HG02840 (cell line): ENCODE measurements at regions not wholly inside any gene's neighbourhood (a gene's known extent, or its start where the extent isn't known, plus 50 kb on each side); places are given as distances from the start of the nearest gene placed in this dataset.
A peak's percentile ranks its signal among the peaks of the same experiment; 100 is the strongest.

Experiments
- ATAC-seq: cut with Tn5 transposase; IDR thresholded peaks from one replicate; pipeline ENCODE4 v1.9.1; 2021; ENCODE audit warnings: mild to moderate bottlenecking, moderate library complexity, moderate number of reproducible peaks; ENCODE audit not compliant: unreplicated experiment, low FRiP score

DNA sequence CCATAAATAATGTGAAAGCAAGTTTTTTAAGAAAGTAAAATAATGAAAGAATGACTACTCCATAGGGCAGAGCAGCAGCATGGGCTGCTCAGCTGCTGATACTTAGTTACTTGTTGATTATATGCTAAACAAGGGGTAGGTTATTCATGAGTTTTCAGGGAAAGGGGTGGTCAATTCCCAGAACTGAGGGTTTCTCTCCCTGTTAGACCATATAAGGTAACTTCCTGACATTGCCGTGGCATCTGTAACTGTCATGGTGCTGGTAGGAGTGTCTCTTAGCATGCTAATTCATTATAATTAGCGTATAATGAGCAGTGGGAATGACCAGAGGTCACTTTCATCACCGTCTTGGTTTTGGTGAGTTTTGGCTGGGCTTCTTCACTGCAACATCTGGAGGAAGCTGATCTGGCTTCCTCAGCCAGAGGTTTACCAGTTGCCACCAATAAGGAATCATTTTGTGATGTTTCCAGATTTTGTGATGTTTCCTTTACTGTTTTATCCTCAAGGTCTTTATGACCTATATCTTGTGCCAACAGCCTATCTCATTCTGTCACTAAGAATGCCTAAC, 121.8 kb upstream of the CHL1 start:
- no peak for ATAC-seq

DNA sequence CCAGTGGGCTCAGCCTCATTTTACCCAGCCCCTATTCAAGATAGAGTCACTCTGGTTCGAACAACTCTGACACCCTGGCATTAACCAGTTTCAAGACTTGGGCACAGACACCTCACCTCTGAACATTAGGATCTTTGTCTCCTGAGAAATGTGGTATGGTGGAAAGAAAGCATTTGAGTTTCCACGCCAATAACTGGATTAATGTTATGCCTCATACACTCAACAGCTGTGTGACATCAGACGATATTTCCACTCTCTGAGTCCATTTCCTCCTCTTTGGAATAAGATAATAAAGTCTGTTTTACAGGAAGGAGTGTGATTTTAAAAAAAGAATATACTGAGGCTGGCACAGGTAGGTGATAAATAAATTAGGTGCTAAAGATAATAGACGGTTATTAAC, 121.3 kb upstream of the CHL1 start:
- no peak for ATAC-seq

DNA sequence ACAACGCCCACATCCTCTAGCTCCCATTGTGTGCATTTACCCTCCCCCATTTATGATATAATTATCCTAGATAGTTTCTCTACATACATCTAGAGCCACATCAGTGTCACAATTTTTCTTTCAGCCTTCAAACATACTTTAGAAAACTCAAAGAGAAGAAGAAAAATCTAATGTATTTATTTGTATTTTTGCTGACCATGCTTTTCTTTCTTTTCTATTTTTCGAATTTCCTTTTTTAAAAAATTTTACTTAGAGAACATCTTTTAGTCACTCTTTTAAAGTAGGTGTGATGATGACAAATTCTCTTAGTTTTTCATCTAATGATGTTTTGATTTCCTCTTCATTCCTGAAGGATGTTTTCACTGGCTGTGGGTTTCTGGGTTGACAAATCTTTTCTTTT, 117.0 kb upstream of the CHL1 start:
- no peak for ATAC-seq

DNA sequence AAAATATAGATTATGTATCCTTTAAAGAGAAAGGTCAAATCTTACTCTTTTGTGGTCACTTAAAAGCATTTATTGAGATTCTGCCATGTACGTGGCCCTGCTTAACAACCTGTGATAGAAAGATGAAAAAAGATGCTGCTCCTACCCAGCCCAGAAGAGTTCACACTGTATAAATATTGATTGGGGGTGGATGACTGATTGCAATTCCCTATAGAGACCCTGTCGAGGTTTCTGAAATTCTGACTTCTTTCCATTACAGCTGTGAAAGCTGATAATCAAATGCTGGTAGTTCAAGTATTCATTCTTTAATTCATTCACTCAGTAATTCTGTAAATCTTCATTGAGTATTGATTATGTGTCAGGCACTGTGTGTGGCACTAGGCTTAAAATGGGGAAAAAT, 114.1 kb upstream of the CHL1 start:
- ATAC-seq = no peak

DNA sequence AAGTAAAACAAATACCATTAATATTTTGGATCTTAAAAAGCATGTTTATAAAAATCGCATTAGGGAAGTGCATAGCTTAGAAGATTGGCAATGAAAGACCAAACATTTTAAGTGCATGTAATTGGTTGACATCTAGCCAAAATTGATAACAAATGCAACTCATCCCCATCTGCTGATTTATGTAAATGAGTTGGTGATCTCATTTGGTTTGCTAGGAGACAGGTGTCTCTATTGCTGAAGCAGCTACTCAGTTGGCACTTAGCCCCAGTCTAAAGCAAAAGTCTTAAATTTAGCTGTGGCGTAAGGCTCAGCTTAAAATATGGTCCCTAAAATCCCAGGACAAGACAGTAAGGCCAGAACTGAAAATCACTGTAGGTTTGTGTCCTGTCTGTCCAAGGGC, 113.5 kb upstream of the CHL1 start:
- no peak for ATAC-seq

DNA sequence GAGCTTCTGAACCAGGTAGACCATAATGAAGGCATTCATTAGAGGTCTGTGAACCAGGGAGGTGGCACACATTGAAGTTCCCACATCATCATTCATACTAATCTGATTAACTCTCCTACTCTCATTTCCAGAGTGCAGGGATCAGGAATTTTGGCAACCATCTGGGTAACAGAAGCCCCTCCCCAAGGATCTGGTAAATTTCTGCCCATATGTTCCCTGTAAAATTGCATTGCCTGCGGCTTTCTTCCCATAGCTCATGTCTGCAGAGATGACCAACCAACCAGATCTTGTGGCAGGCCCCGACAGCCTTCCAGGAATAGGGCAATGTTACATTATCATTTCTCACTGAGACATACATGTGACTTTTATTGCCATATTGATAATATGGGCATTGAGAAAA, 111.4 kb upstream of the CHL1 start:
- no peak for ATAC-seq

DNA sequence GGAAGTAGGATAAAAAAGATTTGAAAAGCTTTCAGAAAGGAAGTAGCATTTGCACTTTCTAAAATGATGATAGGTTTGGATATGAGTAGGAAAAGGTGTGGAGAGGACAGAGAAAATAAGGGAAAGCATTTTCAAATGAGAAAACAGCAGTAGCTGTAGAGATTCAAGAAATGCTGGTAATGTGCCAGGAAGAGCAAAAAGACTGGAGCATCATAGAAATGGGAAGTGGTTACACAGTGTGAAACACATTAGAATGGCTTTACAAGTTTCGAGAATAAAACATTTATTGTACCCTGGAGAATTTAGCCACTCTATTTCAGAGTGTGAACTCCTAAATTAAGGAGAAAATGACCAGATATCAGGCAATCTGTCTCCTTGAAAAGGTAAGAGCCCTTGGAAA, 108.3 kb upstream of the CHL1 start:
- no peak for ATAC-seq

DNA sequence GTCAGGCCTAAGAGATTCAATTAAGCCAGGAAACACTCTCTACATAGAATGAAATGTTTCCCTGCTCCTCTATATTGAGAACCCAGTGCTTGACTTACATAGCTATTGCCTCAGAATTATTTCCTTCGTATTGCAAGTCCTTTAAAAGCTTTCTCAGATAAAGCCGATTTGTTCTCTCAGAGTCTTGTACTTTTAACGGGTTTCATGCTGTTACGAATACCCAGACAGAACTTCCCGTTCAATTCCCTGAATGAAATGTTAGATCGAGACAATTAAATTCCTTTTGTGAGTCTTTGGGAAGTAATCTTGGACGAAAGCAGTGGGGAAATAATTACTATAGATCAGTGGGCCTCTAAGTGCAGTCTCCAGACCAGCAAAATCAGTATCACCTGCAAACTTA, 102.8 kb upstream of the CHL1 start:
- no peak for ATAC-seq

DNA sequence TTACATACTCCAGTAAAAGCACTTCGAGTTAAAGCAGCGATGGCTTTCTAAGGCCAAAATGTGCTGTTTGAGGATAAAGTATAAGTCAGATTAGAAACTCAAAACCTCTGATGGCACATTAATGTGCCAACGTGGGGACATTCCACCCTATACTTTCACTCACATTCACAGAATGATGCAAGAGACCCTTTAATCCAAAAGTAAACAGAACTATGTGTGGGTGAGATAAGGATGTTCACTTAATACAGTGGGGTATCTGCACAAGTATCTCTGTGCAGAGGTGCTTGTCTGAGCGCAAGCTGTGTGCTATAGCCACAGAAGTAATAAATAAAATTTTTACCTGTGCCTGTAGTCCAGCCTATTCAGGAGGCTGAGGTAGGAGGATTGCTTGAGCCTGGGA, 100.3 kb upstream of the CHL1 start:
- ATAC-seq = no peak

DNA sequence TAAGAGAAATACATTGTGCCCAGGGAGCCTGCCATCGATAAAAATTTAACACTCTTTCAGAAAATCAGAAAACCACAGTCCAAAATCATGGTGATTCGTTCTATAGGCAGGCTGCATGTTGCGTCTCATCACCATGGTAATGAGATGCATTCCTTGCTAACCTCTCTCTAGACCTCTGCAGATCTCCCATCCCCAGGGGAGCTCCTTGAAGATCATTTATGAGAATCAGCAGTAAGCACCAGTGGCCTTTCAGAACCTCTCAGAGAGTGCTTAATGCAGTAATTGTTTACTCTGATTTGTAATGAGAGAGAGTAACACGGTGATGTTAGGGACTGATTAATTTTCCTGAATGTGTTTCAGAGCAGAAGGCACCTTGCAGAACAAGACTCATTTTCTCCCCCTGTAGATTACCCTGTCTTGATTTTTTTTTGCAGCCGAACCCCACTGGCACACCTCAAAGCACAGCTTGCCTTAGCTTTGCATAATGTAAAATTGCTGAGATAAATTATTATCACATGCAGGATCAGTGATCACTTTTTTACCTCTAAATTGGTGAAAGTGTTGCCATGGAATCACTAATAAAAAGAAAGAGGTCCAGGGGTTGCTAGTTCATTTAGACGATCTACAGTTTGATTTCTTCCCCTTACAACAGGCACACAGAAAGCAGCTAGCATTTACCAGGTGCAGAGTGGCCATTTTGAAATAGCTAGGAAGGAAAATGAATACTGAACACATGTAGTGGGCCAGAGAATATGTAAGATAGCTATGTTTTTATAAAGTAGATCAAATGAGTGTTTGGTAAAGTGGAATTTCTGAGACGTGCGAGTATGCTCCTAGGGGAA, 98.9 kb upstream of the CHL1 start:
- no peak for ATAC-seq

DNA sequence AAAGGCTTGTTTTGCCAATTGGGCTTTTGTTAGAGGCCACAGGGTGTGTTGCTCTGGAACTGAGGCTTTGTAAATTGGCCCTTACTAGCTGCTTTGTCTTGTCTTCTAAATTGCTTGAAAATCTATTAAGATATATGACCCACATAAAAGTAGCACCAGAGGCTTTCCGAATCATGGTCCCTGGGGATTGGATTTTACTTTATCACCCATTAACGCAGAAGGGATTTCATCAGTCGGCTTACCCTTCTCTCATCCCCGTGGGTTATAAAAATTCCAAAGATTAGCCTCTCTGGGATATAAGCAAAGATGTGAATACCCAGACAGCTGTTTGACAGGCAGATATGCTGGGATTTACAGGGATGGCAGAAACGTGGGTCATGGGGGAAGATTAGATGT, 98.3 kb upstream of the CHL1 start:
- no peak for ATAC-seq

DNA sequence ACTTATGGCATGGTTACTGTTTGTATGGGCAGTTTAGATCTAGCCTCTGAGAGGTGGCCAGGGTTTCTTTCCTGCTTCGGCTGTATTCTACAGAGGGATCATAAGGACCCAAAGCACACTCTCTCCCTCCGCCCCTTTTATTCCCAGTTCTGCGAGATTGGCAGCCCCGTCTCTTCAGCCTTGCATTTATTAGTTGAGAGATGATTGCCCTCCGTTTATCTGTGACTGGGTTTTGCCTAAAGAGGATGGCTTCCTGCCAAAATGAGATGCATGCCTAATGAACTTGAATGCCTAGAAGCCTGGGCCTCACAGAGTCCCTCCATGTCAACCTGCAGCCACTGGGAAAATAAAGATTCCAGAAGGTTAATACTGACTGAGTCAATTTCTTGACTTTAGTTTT, 97.1 kb upstream of the CHL1 start:
- ATAC-seq = no peak

DNA sequence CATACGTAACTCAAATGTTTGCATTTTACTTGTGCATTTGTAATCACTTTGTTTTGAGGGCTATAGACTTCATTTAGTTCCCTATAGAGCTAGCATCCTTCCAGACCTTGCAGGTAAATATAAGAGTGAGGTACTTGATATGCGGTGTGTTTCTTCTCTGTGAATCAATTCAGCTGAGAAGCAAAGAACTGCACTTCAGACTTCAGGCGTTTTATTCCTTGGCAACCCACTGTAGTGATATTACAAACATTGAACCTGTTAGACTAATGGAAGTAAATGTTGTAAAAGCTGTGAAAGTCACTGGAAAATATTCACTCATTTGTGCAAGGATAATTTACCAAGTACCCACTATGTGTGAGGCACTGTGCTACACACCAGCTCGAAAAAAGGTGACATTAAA, 94.1 kb upstream of the CHL1 start:
- no peak for ATAC-seq

DNA sequence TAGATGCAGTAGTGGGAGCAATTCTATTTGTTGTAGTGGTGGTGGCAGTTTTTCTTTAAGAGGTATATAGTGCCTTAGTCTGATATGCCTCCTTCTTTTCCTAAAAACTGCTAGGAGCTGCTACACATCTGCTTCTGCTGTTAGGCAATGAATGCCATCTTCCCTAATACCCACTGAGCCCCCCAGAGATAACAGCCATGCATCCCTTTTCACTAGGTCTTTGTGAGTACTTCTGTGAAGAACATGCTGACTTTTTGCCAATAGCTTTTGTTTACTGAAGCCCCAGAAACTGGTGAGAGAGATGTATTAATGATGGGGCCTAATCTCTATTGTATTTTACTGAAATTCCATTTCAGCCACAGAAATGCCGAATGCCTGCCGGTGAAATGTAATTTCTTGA, 92.6 kb upstream of the CHL1 start:
- no peak for ATAC-seq

DNA sequence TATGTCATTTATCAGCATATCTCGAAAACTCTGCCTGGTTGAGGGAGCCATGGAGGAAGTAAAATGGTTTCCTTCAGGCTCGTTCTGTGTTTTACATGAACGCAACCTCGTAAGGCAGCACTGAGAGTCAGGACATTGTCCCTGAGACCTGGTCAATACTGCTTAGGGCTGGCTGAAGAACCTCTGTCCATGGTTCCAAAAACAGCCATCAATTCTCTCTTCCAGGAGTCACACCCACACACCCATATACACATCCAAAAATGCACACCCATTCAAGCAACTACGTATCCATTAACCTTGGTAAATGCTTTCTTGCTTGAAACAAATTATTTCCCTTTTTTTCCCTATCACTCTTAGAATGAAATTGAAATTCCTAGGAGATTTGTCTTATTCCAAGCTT, 91.0 kb upstream of the CHL1 start:
- ATAC-seq = no peak

DNA sequence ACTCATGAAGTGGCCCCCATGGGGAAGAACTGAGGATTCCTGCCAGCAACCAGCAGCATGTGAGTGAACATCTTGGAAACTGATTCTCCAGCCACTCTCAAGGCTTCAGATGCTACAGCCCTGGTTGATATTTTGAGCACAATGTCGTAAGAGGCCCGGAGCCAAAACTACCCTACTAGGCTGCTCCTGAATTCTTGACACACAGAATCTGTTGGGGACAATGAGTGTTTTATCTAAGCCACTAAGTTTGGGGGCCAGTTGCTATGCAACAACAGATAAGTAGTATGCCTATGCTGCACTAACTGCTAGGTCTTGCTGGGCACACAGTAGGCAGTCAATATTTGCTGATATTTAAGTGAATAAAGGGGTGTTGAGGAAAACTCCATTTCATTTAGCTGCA, 89.9 kb upstream of the CHL1 start:
- no peak for ATAC-seq

DNA sequence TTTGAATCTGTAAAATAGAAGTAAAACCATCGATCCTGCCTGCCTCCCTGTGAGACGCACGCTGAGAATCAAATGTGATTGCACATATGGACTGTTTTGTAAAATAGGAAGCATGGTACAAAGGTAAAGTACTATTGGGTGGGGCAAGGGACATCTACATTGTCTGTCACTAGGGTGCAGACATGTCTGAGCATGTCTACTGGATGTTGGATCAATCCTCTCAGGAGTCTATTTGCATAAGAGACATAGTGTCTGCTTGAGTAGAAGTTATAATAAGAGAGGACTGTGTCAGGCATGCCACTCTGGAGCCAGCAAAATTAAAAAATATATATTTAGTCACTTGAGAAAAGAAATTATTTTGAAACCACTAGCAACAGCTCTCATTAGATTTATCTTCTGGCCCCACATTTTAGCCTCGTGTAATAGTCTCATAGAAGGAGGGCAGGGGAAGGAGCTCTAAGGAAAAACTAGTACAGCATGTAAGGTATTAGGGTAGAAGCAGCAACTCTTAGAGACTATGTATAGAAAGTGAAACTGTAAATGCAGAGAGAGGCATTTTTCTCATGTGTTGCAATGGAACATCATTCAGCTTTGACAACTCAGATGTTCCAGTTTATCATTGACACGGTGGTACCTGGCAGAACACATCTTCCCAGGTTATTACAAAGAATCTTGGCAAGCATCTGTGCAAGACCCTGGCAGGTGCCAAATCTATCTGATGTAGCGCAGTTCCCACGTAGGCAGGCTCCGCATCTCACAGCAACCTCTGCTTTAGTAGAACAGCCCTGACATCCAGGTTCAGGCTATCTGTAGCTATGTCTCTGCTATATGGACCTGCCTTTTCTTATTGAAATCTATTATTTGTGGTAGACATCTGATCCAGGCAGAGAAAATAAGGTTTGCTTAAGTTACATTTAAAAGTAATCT, 85.2 kb upstream of the CHL1 start:
- ATAC-seq = peak; percentile 79

DNA sequence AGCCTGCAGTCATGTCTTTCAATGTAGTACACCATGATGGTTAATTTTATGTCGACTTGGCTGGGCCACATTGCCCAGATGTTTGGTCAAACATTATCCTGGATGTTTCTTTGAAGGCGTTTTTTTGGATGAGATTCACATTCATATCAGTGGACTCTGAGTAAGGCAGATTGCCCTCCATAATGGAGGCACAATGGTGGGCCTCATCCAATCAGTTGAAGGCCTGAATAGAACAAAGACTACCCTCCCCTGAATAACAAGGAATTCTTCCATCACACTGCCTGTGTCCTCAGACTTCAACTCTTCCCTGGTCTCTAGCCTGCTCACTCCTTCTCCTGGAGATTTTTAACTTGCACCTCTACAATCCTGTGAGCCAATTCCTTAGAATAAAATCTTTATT, 83.8 kb upstream of the CHL1 start:
- ATAC-seq = no peak

DNA sequence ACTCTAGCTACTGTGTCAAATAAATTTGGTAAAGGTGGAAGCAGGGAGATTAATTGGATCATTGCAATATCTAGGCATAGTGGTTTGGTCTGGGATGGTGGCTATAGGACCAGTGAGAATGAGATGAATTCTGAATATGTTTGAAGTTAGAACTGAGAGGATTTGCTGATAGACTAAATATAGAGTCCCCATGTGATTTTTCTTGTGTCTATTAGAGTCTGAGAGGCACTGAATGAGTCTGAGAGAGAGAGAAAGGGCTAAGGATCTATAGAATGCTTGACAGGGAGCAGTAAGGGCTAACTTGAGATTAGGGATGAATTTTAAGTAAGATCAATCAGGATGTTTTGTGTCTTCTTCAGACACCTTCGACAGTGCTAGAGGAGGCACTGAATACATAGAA, 77.9 kb upstream of the CHL1 start:
- no peak for ATAC-seq

DNA sequence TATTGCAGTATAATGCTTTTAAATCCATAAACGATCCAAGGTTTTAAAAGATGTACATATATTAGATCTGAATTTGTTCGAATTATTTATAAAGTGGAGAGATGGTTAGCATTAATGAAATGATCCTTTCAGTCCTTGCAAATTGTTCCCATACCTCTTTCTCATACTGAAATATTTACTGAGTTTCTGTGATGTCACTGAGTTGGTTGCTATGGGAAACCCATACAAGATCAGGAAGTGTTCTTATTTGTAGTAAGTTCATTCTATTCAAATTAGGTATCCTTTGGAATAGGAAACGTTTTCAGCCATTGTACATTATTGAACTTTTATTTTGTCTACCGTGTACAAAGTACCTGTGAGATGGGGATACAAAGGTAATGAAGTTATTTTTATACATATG, 73.2 kb upstream of the CHL1 start:
- no peak for ATAC-seq

DNA sequence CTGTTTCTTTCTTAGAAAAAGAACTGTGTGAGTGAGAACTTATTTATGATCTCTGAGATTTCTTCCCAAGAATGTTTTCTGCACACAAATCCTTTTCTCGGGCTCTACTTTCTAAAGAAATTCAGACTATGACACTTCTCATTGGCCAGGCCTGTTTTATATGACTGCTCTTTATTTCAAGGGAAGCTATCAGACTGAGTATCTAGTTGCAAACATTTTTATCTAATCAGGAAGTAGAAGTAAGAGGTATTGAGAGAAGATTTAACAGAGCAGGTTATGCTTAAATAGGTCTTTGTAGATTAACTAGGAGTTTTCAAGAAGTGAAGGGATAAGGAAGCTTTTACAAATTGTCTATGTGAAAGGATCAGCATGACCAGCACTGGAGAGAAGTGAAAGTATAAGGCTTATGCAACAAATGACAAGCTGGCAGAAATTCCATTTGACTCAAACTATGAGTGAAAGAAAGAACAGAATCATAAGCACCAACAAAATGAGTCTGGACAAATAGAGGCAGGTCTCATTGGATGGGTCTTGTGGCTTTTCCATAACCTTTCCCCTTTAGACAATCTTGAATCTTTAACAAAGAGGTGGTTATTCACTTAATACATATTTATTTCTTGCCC, 71.9 kb upstream of the CHL1 start:
- ATAC-seq = no peak
